Stimulated activated CD4-positive, alpha-beta T cell treated with anti-CD3 and anti-CD28 coated beads, Interleukin-4, amount 100 ng/mL, for 1 hour (primary cell): ENCODE measurements at regions not wholly inside any gene's neighbourhood (a gene's known extent, or its start where the extent isn't known, plus 50 kb on each side); places are given as distances from the start of the nearest gene placed in this dataset.
"Not testable (repeated sequence)": the region's sequence is repeated elsewhere in the genome, so short reads cannot be mapped to it uniquely, and the experiment has no call there.

Experiments
- DNase-seq: peaks from one replicate; pipeline ENCODE4 v3.0.0-alpha.2; 2020

GRCh38 chr4:114383067-114383466 is 215.5 kb upstream of the UGT8 start:
- no peak for DNase-seq

GRCh38 chr4:114383721-114384120 is 214.9 kb upstream of the UGT8 start:
- DNase-seq = no peak

- no peak for DNase-seq
These were observed 214.0 kb upstream of the UGT8 start for GRCh38 chr4:114384629-114385028.

GRCh38 chr4:114385195-114385985 is 213.2 kb upstream of the UGT8 start:
- no peak for DNase-seq

GRCh38 chr4:114386637-114387233 is 211.9 kb upstream of the UGT8 start:
- no peak for DNase-seq

GRCh38 chr4:114389070-114389685 is 209.4 kb upstream of the UGT8 start:
- DNase-seq = no peak

GRCh38 chr4:114393295-114394038 is 205.1 kb upstream of the UGT8 start:
- DNase-seq = no peak

GRCh38 chr4:114396808-114397207 is 201.8 kb upstream of the UGT8 start:
- no peak for DNase-seq

GRCh38 chr4:114398410-114398809 is 200.2 kb upstream of the UGT8 start:
- no peak for DNase-seq

- no peak for DNase-seq
These were observed 199.5 kb upstream of the UGT8 start for GRCh38 chr4:114399105-114399504.

GRCh38 chr4:114400531-114400930 is 198.1 kb upstream of the UGT8 start:
- no peak for DNase-seq

- DNase-seq = no peak
These were observed 197.1 kb upstream of the UGT8 start for GRCh38 chr4:114401483-114401882.

- no peak for DNase-seq
These were observed 181.4 kb upstream of the UGT8 start for GRCh38 chr4:114417214-114417613.

GRCh38 chr4:114420069-114420468 is 178.5 kb upstream of the UGT8 start:
- no peak for DNase-seq

GRCh38 chr4:114423582-114423981 is 175.0 kb upstream of the UGT8 start:
- no peak for DNase-seq

- DNase-seq = no peak
These were observed 163.5 kb upstream of the UGT8 start for GRCh38 chr4:114435116-114435515.

- DNase-seq = no peak
These were observed 155.8 kb upstream of the UGT8 start for GRCh38 chr4:114442856-114443255.

GRCh38 chr4:114444211-114444610 is 154.4 kb upstream of the UGT8 start:
- no peak for DNase-seq

- not testable (repeated sequence) for DNase-seq
These were observed 150.6 kb upstream of the UGT8 start for GRCh38 chr4:114447963-114448516.

- no peak for DNase-seq
These were observed 139.9 kb upstream of the UGT8 start for GRCh38 chr4:114458728-114459127.

GRCh38 chr4:114464726-114465272 is 133.8 kb upstream of the UGT8 start:
- DNase-seq = no peak

- no peak for DNase-seq
These were observed 132.8 kb upstream of the UGT8 start for GRCh38 chr4:114465766-114466165.

- no peak for DNase-seq
These were observed 132.3 kb upstream of the UGT8 start for GRCh38 chr4:114466299-114466698.
